Gastroesophageal sphincter (tissue), 4 donors: ENCODE measurements at regions not wholly inside any gene's neighbourhood (a gene's known extent, or its start where the extent isn't known, plus 50 kb on each side); places are given as distances from the start of the nearest gene placed in this dataset.

ENCODE experiments used
- ATAC-seq: fragments of 150-250 bp; one replicate; pipeline ENCODE4 v1.9.1; 2016; ENCODE audit warnings: mild to moderate bottlenecking, moderate library complexity
- H3K27ac ChIP-seq, 4 donors: fragments of 200-600 bp; sonication (generic) in 3 of 4; 1 replicate in 3 of 4; 2 replicates in 1 of 4; pipeline ENCODE4 v1.5.1; 2016 to 2019
- H3K27me3 ChIP-seq: fragments of 200-600 bp; sonication (generic); one replicate; pipeline ENCODE4 v1.5.1; 2019
- H3K36me3 ChIP-seq, 2 donors: fragments of 200-600 bp; sonication (generic); one replicate each; pipeline ENCODE4 v1.5.1; 2019; ENCODE audit warnings: control low read depth in 1 of 2
- H3K4me1 ChIP-seq, 3 donors: fragments of 200-600 bp; sonication (generic); 1 replicate in 2 of 3; 2 replicates in 1 of 3; pipeline ENCODE4 v1.5.1; 2016 to 2019; ENCODE audit warnings: control low read depth in 2 of 3
- H3K4me3 ChIP-seq, 2 donors: fragments of 200-600 bp; sonication (generic); one replicate each; pipeline ENCODE4 v1.5.1; 2019; ENCODE audit warnings: mild to moderate bottlenecking in 1 of 2, moderate library complexity in 1 of 2
- H3K9me3 ChIP-seq, 3 donors: fragments of 200-600 bp; sonication (generic); one replicate each; pipeline ENCODE4 v1.5.1; 2017 to 2019; ENCODE audit warnings: control low read depth in 2 of 3
- CTCF ChIP-seq, 4 experiments: fragments of 200-600 bp in 2 of 4; fragments of 450-650 bp in 2 of 4; sonication (generic) in 1 of 4; IDR thresholded peaks; one replicate each; pipeline ENCODE4 v1.5.1; 2017 to 2019; ENCODE audit warnings: antibody characterized with exemption in 4 of 4, mild to moderate bottlenecking in 2 of 4, moderate library complexity in 2 of 4
- EP300 ChIP-seq: sonication (generic); formaldehyde crosslinking; IDR thresholded peaks from one replicate; pipeline ENCODE4 v1.6.1; 2017; ENCODE audit warnings: antibody characterized with exemption, mild to moderate bottlenecking
- POLR2A ChIP-seq, 2 donors: fragments of 450-650 bp; IDR thresholded peaks; one replicate each; pipeline ENCODE4 v1.6.1; 2017; ENCODE audit warnings: antibody characterized with exemption in 2 of 2, mild to moderate bottlenecking in 2 of 2, moderate library complexity in 1 of 2
- POLR2AphosphoS5 ChIP-seq: sonication (generic); formaldehyde crosslinking; IDR thresholded peaks from one replicate; pipeline ENCODE4 v1.6.1; 2017; ENCODE audit warnings: antibody characterized with exemption
- WGBS, 2 donors: methylation state at CpG; one replicate each; pipeline ENCODE4 v1.1.5; 2018; ENCODE audit warnings: low coverage in 1 of 2; 5-methylcytosine and 5-hydroxymethylcytosine counted together

GRCh38 chr14:49134940-49135339 lies 451.2 kb downstream of the RPS29 start:
- no peak overlapping the region for H3K27ac ChIP-seq
- TF ChIP-seq POLR2AphosphoS5 (no peak), EP300 (no peak), POLR2A (IDR thresholded peaks at IDR 0.05) (no peak), CTCF (IDR thresholded peaks at IDR 0.05) (no peak)
- H3K27me3 ChIP-seq = no peaks in the 10 kb centered on the region
- no peak overlapping the region for H3K4me3 ChIP-seq
- no peak for ATAC-seq
- WGBS, 2 donors = 33% methylated on average over 3 of the region's 3 CpGs
- peaks cover 0 to 4% (median 0%) of the 10 kb centered on the region in 3 donors for H3K9me3 ChIP-seq
- peaks cover 0 to 2% (median 0%) of the 10 kb centered on the region in 3 donors for H3K4me1 ChIP-seq
- H3K36me3 ChIP-seq = no peaks in the 10 kb centered on the region

- ATAC-seq = no peak
- Histone ChIP-seq H3K27ac (no peak overlapping the region), H3K27me3 (no peaks in the 10 kb centered on the region), H3K9me3 (no peaks in the 10 kb centered on the region), H3K4me1 (no peaks in the 10 kb centered on the region), H3K36me3 (no peaks in the 10 kb centered on the region), H3K4me3 (no peak overlapping the region)
- TF ChIP-seq CTCF (IDR thresholded peaks at IDR 0.05) (no peak), POLR2AphosphoS5 (no peak), EP300 (no peak), POLR2A (IDR thresholded peaks at IDR 0.05) (no peak)
- 79 to 89% methylated on average over 4 to 5 of the region's 5 CpGs for WGBS, 2 donors
These were observed 464.9 kb downstream of the RPS29 start for GRCh38 chr14:49121246-49121645.

- peak; percentile 80 for ATAC-seq
- Histone ChIP-seq H3K27me3 (no peaks in the 10 kb centered on the region), H3K9me3 (no peaks in the 10 kb centered on the region), H3K4me1 (peaks cover 0 to 29% (median 0%) of the 10 kb centered on the region in 3 donors), H3K27ac (peak overlapping the region; percentile 56 to 79 (median 77)), H3K36me3 (no peaks in the 10 kb centered on the region), H3K4me3 (no peak overlapping the region)
- TF ChIP-seq POLR2AphosphoS5 = no peak
- no peak for TF ChIP-seq POLR2A (IDR thresholded peaks at IDR 0.05)
- no peak for TF ChIP-seq CTCF (IDR thresholded peaks at IDR 0.05)
- no peak for TF ChIP-seq EP300
- WGBS, 2 donors = 45 to 47% methylated on average over 4 to 6 of the region's 6 CpGs
These were observed 471.9 kb downstream of the RPS29 start for GRCh38 chr14:49114161-49114893.

- peak overlapping the region in 3 of 4 donors; percentile 22 to 55 (median 32) for H3K27ac ChIP-seq
- H3K4me1 ChIP-seq = peaks cover 0 to 15% (median 0%) of the 10 kb centered on the region in 3 donors
- WGBS, 2 donors = 30 to 36% methylated on average over 6 of the region's 8 CpGs
- H3K36me3 ChIP-seq = no peaks in the 10 kb centered on the region
- no peak overlapping the region for H3K4me3 ChIP-seq
- no peak for ATAC-seq
- no peak for TF ChIP-seq CTCF (IDR thresholded peaks at IDR 0.05)
- TF ChIP-seq POLR2AphosphoS5 = no peak
- TF ChIP-seq EP300 = no peak
- no peaks in the 10 kb centered on the region for H3K27me3 ChIP-seq
- no peaks in the 10 kb centered on the region for H3K9me3 ChIP-seq
These were observed 479.2 kb downstream of the RPS29 start for GRCh38 chr14:49106741-49107667.
